ENCODE measurements at regions not wholly inside any gene's neighbourhood (a gene's known extent, or its start where the extent isn't known, plus 50 kb on each side); places are given as distances from the start of the nearest gene placed in this dataset.

DNA sequence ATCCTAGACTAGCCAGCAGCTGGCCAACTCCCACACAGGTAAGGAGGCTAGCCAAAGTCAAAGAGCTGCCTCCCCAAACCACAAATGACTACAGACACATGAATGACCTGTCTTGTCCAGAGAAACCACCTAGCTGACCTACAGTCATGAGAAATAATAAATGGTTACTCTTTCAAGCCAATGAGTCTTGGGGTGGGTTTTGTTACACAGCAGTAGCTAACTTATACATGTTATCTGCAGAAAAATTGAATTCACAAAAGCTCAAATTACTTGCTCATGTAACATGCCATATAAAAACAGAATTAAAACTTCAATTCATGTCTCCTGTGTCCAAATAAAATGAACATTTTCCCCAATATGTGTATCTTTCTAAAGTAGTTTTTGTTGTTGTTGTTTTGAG lies 307.4 kb upstream of the NR2F2 start:
- TF ChIP-seq, protein P1, sequence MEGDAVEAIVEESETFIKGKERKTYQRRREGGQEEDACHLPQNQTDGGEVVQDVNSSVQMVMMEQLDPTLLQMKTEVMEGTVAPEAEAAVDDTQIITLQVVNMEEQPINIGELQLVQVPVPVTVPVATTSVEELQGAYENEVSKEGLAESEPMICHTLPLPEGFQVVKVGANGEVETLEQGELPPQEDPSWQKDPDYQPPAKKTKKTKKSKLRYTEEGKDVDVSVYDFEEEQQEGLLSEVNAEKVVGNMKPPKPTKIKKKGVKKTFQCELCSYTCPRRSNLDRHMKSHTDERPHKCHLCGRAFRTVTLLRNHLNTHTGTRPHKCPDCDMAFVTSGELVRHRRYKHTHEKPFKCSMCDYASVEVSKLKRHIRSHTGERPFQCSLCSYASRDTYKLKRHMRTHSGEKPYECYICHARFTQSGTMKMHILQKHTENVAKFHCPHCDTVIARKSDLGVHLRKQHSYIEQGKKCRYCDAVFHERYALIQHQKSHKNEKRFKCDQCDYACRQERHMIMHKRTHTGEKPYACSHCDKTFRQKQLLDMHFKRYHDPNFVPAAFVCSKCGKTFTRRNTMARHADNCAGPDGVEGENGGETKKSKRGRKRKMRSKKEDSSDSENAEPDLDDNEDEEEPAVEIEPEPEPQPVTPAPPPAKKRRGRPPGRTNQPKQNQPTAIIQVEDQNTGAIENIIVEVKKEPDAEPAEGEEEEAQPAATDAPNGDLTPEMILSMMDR (IDR thresholded peaks at IDR 0.05; ENCODE audit: low read length), result no peak
- TF ChIP-seq EZH2 (optimal IDR thresholded peaks at IDR 0.05; ENCODE audit: low read depth, low read length), result no peak
- no peak for TF ChIP-seq EZH2phosphoT487 (IDR thresholded peaks at IDR 0.05; ENCODE audit: low read length)

Measured in MM.1S (cell line).